H1 (cell line): ENCODE measurements at regions not wholly inside any gene's neighbourhood (a gene's known extent, or its start where the extent isn't known, plus 50 kb on each side); places are given as distances from the start of the nearest gene placed in this dataset.

Source experiments
- CTCF ChIA-PET: fragments of 300-600 bp; sonication (Branson Sonifier 250); formaldehyde crosslinking; loops from one replicate; lab custom pipeline; 2021; ENCODE audit not compliant: partially characterized antibody; lab: Charles Lee
- POLR2A ChIA-PET: fragments of 300-600 bp; sonication (Branson Sonifier 250); formaldehyde crosslinking; loops from one replicate; lab custom pipeline; 2021; ENCODE audit warnings: inconsistent platforms; ENCODE audit not compliant: partially characterized antibody; lab: Charles Lee
- DNase-seq, 2 experiments: peaks; one replicate each; pipeline versions ENCODE4 v3.0.0 to v3.0.0-alpha.2; 2010 to 2022; ENCODE audit warnings: low spot score in 2 of 2, low read depth in 1 of 2, mixed read lengths in 1 of 2
- FAIRE-seq: peaks from 2 replicates; lab custom pipeline; 2011; peaks lifted over from hg19 to GRCh38; lab: Jason Lieb, UNC
- H2AFZ ChIP-seq: 2 replicates; pipeline ENCODE4 v1.8.1; 2012; ENCODE audit warnings: low read length, inconsistent platforms
- H2AK5ac ChIP-seq: 2 replicates; pipeline ENCODE4 v1.6.1; 2013; ENCODE audit warnings: low read depth, low read length
- H2BK120ac ChIP-seq: replicated peaks from 2 replicates; pipeline ENCODE3; 2013; ENCODE audit warnings: low read depth, low read length, inconsistent platforms
- H2BK12ac ChIP-seq: 2 replicates; pipeline ENCODE4 v1.6.1; 2013; ENCODE audit warnings: low read depth, low read length
- H2BK15ac ChIP-seq: 2 replicates; pipeline ENCODE4 v1.6.1; 2013; ENCODE audit warnings: low read length
- H2BK20ac ChIP-seq: 2 replicates; pipeline ENCODE4 v1.6.1; 2013; ENCODE audit warnings: low read length
- H2BK5ac ChIP-seq: 2 replicates; pipeline ENCODE4 v1.6.1; 2013; ENCODE audit warnings: low read depth, low read length
- H3K14ac ChIP-seq: 2 replicates; pipeline ENCODE4 v1.6.1; 2013; ENCODE audit warnings: inconsistent platforms; ENCODE audit not compliant: insufficient read length
- H3K18ac ChIP-seq: 2 replicates; pipeline ENCODE4 v1.6.1; 2013; ENCODE audit warnings: low read length; ENCODE audit errors: extremely low read depth
- H3K23ac ChIP-seq: 2 replicates; pipeline ENCODE4 v1.6.1; 2013; ENCODE audit warnings: inconsistent platforms; ENCODE audit not compliant: insufficient read length
- H3K23me2 ChIP-seq: 2 replicates; pipeline ENCODE4 v1.6.1; 2013; ENCODE audit warnings: low read depth, low read length
- H3K27ac ChIP-seq: 2 replicates; pipeline ENCODE4 v1.6.1; 2011; ENCODE audit warnings: low read depth, low read length, inconsistent platforms
- H3K27me3 ChIP-seq, 4 experiments: replicated peaks in 1 of 4; 1 replicate in 1 of 4; 2 replicates in 3 of 4; pipeline versions ENCODE4 v1.6.1 to v1.8.1; 2011 to 2013; ENCODE audit warnings: low read length in 3 of 4, mild to moderate bottlenecking in 3 of 4, inconsistent platforms in 2 of 4, mixed read lengths in 2 of 4, moderate library complexity in 1 of 4; ENCODE audit not compliant: control insufficient read depth in 3 of 4, insufficient read depth in 3 of 4; ENCODE audit errors: extremely low read depth in 1 of 4
- H3K36me3 ChIP-seq, 4 experiments: 2 replicates each; pipeline versions ENCODE4 v1.6.1 to v1.8.1; 2011 to 2013; ENCODE audit warnings: mild to moderate bottlenecking in 4 of 4, low read length in 3 of 4, moderate library complexity in 2 of 4, control low read depth in 1 of 4, inconsistent platforms in 1 of 4; ENCODE audit not compliant: insufficient read depth in 4 of 4, control insufficient read depth in 2 of 4
- H3K4ac ChIP-seq: replicated peaks from 2 replicates; pipeline ENCODE3; 2013; ENCODE audit warnings: low read length, low read depth, mixed read lengths, inconsistent platforms; ENCODE audit not compliant: insufficient read length
- H3K4me1 ChIP-seq, 4 experiments: replicated peaks in 1 of 4; 1 replicate in 1 of 4; 2 replicates in 3 of 4; pipeline versions ENCODE4 v1.6.1 to v1.8.1; 2011 to 2013; ENCODE audit warnings: low read length in 3 of 4, inconsistent platforms in 2 of 4, mixed read lengths in 1 of 4; ENCODE audit not compliant: insufficient read depth in 4 of 4, control insufficient read depth in 3 of 4
- H3K4me2 ChIP-seq, 2 experiments: 2 replicates each; pipeline versions ENCODE4 v1.6.1 to v1.8.1; 2011 to 2013; ENCODE audit warnings: low read depth in 2 of 2, low read length in 2 of 2, control low read depth in 1 of 2, inconsistent platforms in 1 of 2, mild to moderate bottlenecking in 1 of 2; ENCODE audit not compliant: insufficient read depth in 1 of 2
- H3K4me3 ChIP-seq, 4 experiments: fragments of 200-600, 300-600 bp in 1 of 4; sonication (generic), shearing (Covaris generic), sonication (Bioruptor Twin) in 1 of 4; 2 replicates each; pipeline versions ENCODE4 v1.5.1 to v1.8.1; 2011 to 2016; ENCODE audit warnings: low read length in 4 of 4, low read depth in 3 of 4, control low read depth in 2 of 4, inconsistent platforms in 2 of 4, mild to moderate bottlenecking in 2 of 4, mixed read lengths in 1 of 4, moderate library complexity in 1 of 4; ENCODE audit not compliant: insufficient read depth in 2 of 4; ENCODE audit errors: extremely low read depth in 1 of 4
- H3K56ac ChIP-seq: replicated peaks from 2 replicates; pipeline ENCODE3; 2013; ENCODE audit warnings: low read depth, mild to moderate bottlenecking, mixed read lengths, low read length, inconsistent platforms; ENCODE audit not compliant: insufficient read length
- H3K79me1 ChIP-seq: 2 replicates; pipeline ENCODE4 v1.6.1; 2013; ENCODE audit warnings: low read depth, low read length, control low read depth
- H3K79me2 ChIP-seq, 2 experiments: 2 replicates each; pipeline versions ENCODE4 v1.6.1 to v1.8.1; 2012 to 2013; ENCODE audit warnings: low read length in 2 of 2, mild to moderate bottlenecking in 2 of 2, inconsistent platforms in 1 of 2; ENCODE audit not compliant: insufficient read depth in 2 of 2, control insufficient read depth in 1 of 2
- H3K9ac ChIP-seq, 4 experiments: replicated peaks in 1 of 4; 1 replicate in 1 of 4; 2 replicates in 3 of 4; pipeline versions ENCODE4 v1.6.1 to v1.8.1; 2011 to 2013; ENCODE audit warnings: low read depth in 3 of 4, low read length in 3 of 4, control low read depth in 2 of 4, mild to moderate bottlenecking in 2 of 4, moderate library complexity in 2 of 4, inconsistent platforms in 1 of 4; ENCODE audit errors: extremely low read depth in 1 of 4
- H3K9me3 ChIP-seq, 2 experiments: 2 replicates each; pipeline versions ENCODE4 v1.6.1 to v1.8.1; 2012 to 2013; ENCODE audit warnings: mild to moderate bottlenecking in 2 of 2, moderate library complexity in 2 of 2, control low read depth in 1 of 2, inconsistent platforms in 1 of 2, low read depth in 1 of 2, low read length in 1 of 2, mixed read lengths in 1 of 2; ENCODE audit not compliant: insufficient read depth in 2 of 2
- H4K20me1 ChIP-seq, 2 experiments: replicated peaks in 1 of 2; 2 replicates each; pipeline versions ENCODE3 to v1.8.1; 2011 to 2013; ENCODE audit warnings: inconsistent platforms in 2 of 2, low read length in 2 of 2, mild to moderate bottlenecking in 1 of 2; ENCODE audit not compliant: insufficient read depth in 2 of 2, control insufficient read depth in 1 of 2
- H4K5ac ChIP-seq: 2 replicates; pipeline ENCODE4 v1.6.1; 2013; ENCODE audit warnings: low read length, low read depth, mixed read lengths, inconsistent platforms; ENCODE audit not compliant: insufficient read length
- H4K8ac ChIP-seq: 2 replicates; pipeline ENCODE4 v1.8.0; 2013; ENCODE audit warnings: mild to moderate bottlenecking, moderate library complexity, low read length, inconsistent platforms; ENCODE audit not compliant: insufficient read depth; ENCODE audit errors: extremely low read depth
- H4K91ac ChIP-seq: replicated peaks from 2 replicates; pipeline ENCODE3; 2013; ENCODE audit warnings: low read length, mixed read lengths, inconsistent platforms; ENCODE audit not compliant: insufficient read length
- KDM4A ChIP-seq: IDR thresholded peaks from one replicate; pipeline ENCODE4 v1.7.1; 2012; ENCODE audit warnings: low read depth, mild to moderate bottlenecking, moderate library complexity, low read length, inconsistent platforms; ENCODE audit not compliant: severe bottlenecking
- NANOG ChIP-seq: IDR thresholded peaks from 2 replicates; pipeline ENCODE4 v1.6.1; 2011; ENCODE audit warnings: low read length, low read depth, mild to moderate bottlenecking, inconsistent platforms; ENCODE audit not compliant: insufficient read depth, poor library complexity, severe bottlenecking
- YY1 ChIP-seq: IDR thresholded peaks from 2 replicates; pipeline ENCODE4 v1.6.1; 2011; ENCODE audit warnings: low read depth, mild to moderate bottlenecking, low read length
- WGBS, 2 experiments: shearing (Covaris generic) in 1 of 2; methylation state at CpG; one replicate each; pipeline versions ENCODE4 v1.1.6 to v1.1.7; 2013 to 2015; ENCODE audit warnings: low lambda C conversion rate in 2 of 2, mixed read lengths in 2 of 2, inconsistent platforms in 1 of 2, low coverage in 1 of 2, missing lambda C conversion rate in 1 of 2; ENCODE audit not compliant: insufficient replicate concordance in 2 of 2, insufficient coverage in 1 of 2, insufficient read length in 1 of 2; ENCODE audit errors: extremely low coverage in 1 of 2, missing lambda C conversion rate in 1 of 2; 5-methylcytosine and 5-hydroxymethylcytosine counted together

DNA sequence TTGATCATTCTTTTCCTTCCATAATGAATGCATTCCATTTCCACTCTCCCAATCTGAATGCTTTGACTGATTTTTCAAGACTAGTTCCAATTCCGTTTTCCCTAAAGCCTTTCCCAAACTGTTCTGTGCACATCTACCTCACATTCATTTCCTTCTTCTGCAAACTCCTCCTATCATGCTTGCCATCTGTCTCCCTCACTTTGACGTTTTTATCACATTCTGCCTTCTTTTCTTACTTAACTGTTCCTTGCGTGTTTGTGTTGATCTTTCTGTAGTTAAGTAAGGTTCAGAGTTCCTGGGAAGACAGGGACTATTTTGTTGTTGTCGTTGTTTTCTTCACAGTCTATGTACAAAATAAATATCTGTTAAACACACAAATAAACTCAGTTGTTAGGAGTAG is 179.0 kb downstream of the NXPE2 start:
- no peak overlapping the region for H2BK5ac ChIP-seq
- H3K27ac ChIP-seq: no peak overlapping the region
- no peak overlapping the region for H3K18ac ChIP-seq
- H4K8ac ChIP-seq: no peak overlapping the region
- no peak overlapping the region for H4K91ac ChIP-seq
- no peak overlapping the region for H2BK20ac ChIP-seq
- H3K23me2 ChIP-seq: no peaks in the 10 kb centered on the region; the same call in 1 of the 2 replicates
- WGBS, 2 experiments: 89% methylated on average over 4 of the region's 4 CpGs; no CpG with 5 or more reads in 1 of the 2 experiments
- no peak overlapping the region for H3K4me3 ChIP-seq
- no peak overlapping the region for H3K4ac ChIP-seq
- H3K56ac ChIP-seq: no peak overlapping the region
- H3K4me1 ChIP-seq: no peaks in the 10 kb centered on the region
- H3K9ac ChIP-seq: no peak overlapping the region
- H4K20me1 ChIP-seq: no peaks in the 10 kb centered on the region
- H2AFZ ChIP-seq: no peak overlapping the region
- no peak overlapping the region for H3K4me2 ChIP-seq
- no peak overlapping the region for H2BK12ac ChIP-seq
- H2BK120ac ChIP-seq: no peak overlapping the region
- H3K9me3 ChIP-seq: no peaks in the 10 kb centered on the region
- POLR2A ChIA-PET: no interaction called here
- FAIRE-seq (no peak), DNase-seq (no peak)
- H4K5ac ChIP-seq: no peak overlapping the region
- CTCF ChIA-PET: no interaction called here
- no peaks in the 10 kb centered on the region for H3K79me2 ChIP-seq
- H3K23ac ChIP-seq: no peak overlapping the region
- no peak overlapping the region for H2BK15ac ChIP-seq
- H3K27me3 ChIP-seq: no peaks in the 10 kb centered on the region; a peak in 1 of 7 replicates
- no peak overlapping the region for H3K14ac ChIP-seq
- no peak overlapping the region for H2AK5ac ChIP-seq
- no peaks in the 10 kb centered on the region for H3K36me3 ChIP-seq
- H3K79me1 ChIP-seq: no peaks in the 10 kb centered on the region
- no peak for TF ChIP-seq NANOG
- TF ChIP-seq KDM4A: no peak
- TF ChIP-seq YY1: no peak
